Umbilical cord (tissue), 1 donor: ENCODE measurements at regions not wholly inside any gene's neighbourhood (a gene's known extent, or its start where the extent isn't known, plus 50 kb on each side); places are given as distances from the start of the nearest gene placed in this dataset.
A peak's percentile ranks its signal among the peaks of the same experiment; 100 is the strongest.
"Not testable (repeated sequence)": the region's sequence is repeated elsewhere in the genome, so short reads cannot be mapped to it uniquely, and the experiment has no call there.

Source experiments
- DNase-seq: peaks from one replicate; pipeline ENCODE4 v3.0.0-alpha.2; 2015; ENCODE audit warnings: low spot score

DNA sequence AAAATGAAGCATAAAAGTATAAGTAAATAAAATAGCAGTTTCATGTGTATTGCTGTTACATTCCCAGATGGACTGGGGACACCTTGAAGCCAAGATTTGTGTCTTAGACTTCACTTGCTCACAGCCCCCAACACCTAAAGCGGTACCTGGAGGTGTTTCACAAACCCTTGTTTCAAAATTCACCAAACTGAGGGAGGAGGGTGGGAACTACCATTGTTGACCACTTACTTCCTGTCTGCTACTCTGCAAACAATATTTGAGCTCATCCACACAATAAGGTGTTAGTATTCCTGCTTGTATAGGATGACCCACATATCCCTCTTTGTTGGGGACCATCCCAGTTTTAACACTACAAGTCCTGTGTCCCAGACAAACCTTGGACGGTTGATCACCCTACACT is 115.9 kb upstream of the SYT6 start:
- DNase-seq, result no peak

- no peak for DNase-seq
Observed at GRCh38 chr1:114263343-114263742, 109.7 kb upstream of the SYT6 start.

DNA sequence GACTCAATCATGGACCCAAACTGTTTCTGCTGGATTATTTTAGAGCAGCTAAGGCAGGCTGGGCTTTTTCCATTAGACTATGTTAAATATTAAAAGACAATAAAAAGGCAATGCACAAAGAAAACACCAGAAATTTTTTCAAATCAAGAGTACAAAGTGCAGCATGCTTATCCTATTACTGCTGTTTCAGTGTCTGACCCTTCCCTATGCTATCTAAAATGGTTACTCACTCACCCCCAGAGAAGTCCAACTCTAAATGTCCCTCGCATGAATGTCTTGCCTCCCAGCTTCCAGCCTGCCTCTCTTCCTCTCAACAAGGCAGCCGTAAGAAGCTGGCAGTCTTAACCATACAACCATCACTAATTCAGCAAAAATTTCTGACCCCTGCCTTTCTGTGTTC is 108.7 kb upstream of the SYT6 start:
- no peak for DNase-seq

GRCh38 chr1:114260805-114261484 is 107.3 kb upstream of the SYT6 start:
- no peak for DNase-seq

DNA sequence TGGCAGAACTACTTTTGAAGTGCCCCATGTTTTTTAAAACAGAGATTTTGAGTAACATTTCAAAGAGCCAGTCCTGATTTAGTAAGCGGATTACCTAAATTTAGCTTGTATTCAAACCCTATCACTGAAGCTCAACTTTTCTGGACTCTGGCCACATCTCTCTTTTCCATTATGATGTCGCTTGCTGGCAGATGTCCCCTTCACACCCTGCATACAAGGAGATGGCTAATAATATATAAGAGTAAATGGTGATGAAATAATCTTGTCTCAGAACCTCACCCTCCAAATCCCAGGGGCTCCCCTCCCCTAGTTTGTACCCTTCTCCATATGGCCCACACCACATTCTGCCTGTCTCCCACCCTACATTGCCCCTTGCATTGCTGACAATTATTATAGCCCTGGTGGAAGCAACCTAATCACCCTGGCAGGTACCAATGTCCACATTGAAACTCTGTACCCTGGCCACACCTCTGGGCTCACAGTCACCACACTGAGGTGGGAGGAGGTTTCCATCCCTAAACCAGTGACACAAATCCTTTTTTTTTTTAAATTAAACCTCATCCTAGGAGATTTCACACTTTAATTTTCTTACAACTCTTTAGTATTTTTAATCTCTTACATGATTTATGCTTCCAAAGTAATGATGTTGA is 106.0 kb upstream of the SYT6 start:
- peak; percentile 37 for DNase-seq

GRCh38 chr1:114258633-114259032 is 105.0 kb upstream of the SYT6 start:
- DNase-seq, result no peak

- no peak for DNase-seq
Observed at GRCh38 chr1:114258074-114258473, 104.4 kb upstream of the SYT6 start.

DNA sequence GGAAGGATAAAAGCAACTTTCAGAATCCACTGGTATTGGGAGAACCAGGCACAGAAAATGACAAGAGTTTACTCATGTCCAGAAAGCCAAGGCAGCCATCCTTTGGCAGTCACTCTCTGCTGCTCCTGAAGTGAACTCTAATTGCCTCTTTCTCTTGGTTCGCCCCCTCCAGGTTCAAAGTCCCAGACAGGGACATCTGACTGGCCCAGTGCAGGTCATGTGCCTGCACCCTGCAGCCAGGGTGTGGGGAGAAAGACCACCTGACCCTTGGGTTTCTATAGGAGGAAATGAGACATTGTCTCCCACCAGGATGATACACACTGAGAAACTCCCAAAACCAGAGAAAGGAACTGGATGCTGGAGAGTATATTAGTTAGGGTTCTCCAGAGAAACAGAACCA is 103.9 kb upstream of the SYT6 start:
- no peak for DNase-seq

DNA sequence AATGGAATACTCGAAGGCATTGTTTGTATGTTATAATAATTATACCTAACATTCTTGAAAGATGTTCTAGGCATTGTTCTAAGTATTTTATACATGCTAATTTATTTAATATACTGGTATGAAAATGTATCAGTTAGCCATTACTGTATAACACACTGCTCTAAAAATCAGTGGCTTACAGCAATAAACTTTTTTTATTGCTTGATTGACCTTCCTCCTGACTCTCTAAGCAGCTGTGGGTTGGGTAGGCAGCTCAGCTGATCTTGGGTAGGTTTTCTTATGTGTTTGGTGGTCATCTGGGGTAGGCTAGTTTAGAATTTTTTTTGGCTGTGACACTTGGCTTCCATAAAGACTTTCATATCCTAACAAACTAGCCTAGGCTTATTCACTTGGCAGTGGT is 100.2 kb upstream of the SYT6 start:
- no peak for DNase-seq

GRCh38 chr1:114251573-114251939 is 97.9 kb upstream of the SYT6 start:
- no peak for DNase-seq

DNA sequence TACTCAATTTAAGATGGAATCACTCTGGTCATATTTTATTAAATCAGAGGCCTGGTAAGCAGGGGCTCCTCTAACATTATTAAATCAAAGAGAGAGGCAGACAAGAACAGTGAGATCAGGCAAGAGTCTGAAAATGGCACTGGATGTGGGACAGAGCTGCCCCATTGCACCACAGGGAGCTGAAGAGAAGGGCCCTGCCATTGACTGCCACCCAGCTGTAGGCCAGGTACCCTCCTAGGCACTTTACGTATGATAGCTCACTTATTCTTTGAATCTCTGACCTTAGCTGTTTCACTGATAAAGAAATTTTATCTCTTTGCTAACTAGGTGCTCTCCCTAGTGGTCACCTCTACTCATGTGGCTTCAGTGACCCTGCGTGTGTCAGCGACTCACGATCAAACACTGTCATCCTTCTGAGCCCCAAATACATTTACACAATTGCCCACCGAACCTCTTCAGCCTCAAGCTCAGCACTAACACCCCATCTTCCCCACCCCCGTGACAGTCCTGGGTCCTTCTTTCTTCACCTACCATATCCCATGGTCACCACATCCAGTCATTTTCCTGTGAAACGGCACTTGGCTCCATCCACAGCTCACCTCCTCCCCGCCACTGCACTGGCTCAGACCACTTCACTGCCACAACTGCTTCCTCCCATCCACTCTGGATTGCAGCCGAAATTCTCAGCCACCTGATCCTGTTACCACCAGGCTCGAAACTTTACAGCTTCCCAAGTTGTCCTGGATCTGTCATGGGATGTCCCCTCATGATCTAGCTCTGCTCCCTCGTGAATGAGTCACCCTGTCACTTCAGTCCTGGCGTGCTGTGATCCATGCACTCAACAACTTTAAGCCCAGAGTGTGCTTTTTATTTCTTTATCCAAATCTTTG is 97.3 kb upstream of the SYT6 start:
- no peak for DNase-seq

DNA sequence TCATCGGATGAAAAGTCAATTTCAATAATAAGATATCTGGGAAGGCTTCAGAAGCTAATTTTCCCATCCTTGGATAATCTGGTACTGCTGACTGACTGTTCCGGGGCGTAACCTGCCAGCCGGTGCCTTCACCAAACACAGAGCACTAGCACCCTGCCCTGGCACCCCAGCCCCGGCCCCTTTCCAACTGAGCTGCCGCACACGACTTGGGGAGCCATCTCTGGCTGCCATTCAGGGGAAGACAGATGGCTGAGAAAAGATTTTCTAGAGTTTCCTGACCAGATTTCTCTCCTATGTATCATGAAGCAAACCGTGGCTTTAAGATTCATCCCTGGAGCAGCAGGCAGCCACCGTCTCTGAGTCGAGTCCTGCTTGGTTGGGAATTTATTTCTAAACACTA is 96.0 kb upstream of the SYT6 start:
- no peak for DNase-seq

GRCh38 chr1:114248162-114248561 is 94.5 kb upstream of the SYT6 start:
- no peak for DNase-seq

- not testable (repeated sequence) for DNase-seq
Observed at GRCh38 chr1:114242531-114243210, 89.0 kb upstream of the SYT6 start.

- DNase-seq, result no peak
Observed at GRCh38 chr1:114238053-114238452, 84.4 kb upstream of the SYT6 start.

GRCh38 chr1:114236517-114236916 is 82.8 kb upstream of the SYT6 start:
- no peak for DNase-seq

DNA sequence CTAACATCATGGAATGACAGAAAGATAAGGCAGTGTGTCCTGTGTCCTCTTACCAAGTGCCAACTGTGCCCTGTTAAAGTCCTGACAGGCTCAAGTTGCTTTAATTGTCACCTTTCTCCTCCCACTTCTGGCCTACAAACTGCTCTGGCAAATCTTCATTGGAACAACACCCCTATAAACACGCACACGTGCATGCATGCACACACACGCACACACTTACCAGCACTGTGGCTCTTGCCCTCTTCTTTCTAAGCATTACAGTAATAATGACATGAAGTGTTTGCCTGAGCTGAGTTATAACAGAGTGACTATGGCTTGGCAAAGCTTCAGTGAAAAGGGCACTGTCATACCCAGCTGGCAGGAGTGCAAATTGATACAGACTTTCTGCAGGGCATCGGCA is 82.3 kb upstream of the SYT6 start:
- no peak for DNase-seq

DNA sequence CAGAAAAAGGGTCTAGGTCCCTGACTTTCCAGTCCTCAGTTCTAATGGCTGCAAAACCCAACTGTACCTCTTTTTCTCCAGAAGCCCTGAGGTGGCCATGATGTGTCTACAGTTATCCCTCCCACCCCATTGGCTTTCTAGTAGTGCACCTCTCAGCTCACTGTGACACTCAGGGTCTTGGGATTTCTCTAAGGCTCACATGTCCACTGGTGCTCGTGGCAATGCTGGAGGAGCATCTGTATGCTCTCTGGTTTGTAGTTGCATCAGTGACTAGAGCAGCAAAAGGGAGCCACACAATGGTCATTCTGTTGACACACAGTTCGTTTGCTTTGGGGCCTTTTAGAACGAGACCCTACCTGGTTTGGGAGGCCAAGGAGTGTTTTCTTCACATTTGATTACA is 81.6 kb upstream of the SYT6 start:
- no peak for DNase-seq

GRCh38 chr1:114234408-114235124 is 80.9 kb upstream of the SYT6 start:
- no peak for DNase-seq

- no peak for DNase-seq
Observed at GRCh38 chr1:114232691-114233090, 79.0 kb upstream of the SYT6 start.

GRCh38 chr1:114231301-114231700 is 77.6 kb upstream of the SYT6 start:
- DNase-seq, result no peak

- DNase-seq, result no peak
Observed at GRCh38 chr1:114229368-114229767, 75.7 kb upstream of the SYT6 start.
